VCaP (cell line): ENCODE measurements at regions not wholly inside any gene's neighbourhood (a gene's known extent, or its start where the extent isn't known, plus 50 kb on each side); places are given as distances from the start of the nearest gene placed in this dataset.

Experiments used
- H3K27ac ChIP-seq: fragments of 450-650 bp; 2 replicates; pipeline ENCODE4 v1.5.1; 2017
- TF ChIP-seq, protein P1 (sequence below): fragments of 450-650 bp; conservative IDR thresholded peaks from 2 replicates; pipeline ENCODE4 v1.5.1; 2017; ENCODE audit warnings: mild to moderate bottlenecking, moderate library complexity

DNA sequence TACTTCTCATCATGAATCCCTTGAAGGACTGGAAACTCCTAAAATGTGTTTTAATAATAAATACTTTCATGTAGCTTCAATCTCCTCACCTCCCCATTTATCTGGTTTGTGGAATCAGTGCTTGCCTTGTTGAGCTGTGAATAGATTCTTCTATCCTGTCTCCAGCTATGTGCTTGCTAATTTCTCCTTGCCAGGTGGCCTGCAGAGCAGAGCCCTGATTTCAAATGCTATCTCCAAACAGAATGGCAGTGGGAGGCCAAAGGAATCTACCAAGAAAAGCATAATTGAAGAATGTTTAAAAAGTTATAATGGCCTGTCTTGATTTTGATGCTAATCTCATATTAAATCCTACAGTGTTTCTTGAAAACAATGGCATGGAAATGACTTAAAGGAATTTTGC lies 309.3 kb upstream of the CHORDC1 start:
- TF ChIP-seq, protein P1, sequence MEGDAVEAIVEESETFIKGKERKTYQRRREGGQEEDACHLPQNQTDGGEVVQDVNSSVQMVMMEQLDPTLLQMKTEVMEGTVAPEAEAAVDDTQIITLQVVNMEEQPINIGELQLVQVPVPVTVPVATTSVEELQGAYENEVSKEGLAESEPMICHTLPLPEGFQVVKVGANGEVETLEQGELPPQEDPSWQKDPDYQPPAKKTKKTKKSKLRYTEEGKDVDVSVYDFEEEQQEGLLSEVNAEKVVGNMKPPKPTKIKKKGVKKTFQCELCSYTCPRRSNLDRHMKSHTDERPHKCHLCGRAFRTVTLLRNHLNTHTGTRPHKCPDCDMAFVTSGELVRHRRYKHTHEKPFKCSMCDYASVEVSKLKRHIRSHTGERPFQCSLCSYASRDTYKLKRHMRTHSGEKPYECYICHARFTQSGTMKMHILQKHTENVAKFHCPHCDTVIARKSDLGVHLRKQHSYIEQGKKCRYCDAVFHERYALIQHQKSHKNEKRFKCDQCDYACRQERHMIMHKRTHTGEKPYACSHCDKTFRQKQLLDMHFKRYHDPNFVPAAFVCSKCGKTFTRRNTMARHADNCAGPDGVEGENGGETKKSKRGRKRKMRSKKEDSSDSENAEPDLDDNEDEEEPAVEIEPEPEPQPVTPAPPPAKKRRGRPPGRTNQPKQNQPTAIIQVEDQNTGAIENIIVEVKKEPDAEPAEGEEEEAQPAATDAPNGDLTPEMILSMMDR = no peak
- H3K27ac ChIP-seq = no peak overlapping the region

DNA sequence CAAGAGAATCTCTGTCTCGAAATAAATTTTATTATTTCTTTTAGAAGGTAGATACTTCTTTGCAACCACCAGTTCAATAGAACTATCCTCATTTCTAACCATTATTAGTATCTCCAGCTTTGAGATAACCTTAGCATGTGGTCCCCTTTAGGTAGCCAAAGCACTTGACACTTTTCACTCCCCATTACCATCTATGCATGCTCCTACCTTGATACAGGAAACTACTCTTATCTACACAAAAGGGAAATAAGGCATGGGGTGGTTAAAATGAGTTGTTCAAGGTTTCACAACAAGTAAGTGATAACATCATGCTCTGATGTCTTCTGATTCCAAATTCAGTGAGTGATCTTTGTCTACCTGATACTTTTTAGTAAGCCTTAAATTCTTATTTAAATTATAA lies 308.2 kb upstream of the CHORDC1 start:
- no peak overlapping the region for H3K27ac ChIP-seq
- TF ChIP-seq, protein P1 = no peak

DNA sequence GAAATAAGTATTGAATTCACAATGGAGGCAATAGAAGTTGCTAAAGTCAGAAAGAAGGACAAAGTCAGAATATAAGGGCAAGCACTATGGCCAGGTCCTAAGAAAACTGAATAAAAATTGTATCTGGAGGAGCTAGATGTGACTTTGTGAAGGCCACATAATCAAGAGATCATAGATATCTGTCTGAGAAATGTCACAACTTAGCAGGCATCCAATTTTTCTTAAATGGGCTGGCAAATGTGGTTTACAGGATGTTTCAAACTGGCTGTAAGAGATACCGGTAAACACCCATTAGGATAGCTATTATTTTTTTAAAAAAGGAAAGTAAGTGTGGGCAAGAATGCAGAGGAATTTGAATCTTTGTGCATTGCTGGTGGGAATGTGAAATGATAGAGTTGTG lies 303.1 kb upstream of the CHORDC1 start:
- TF ChIP-seq, protein P1 = no peak
- no peak overlapping the region for H3K27ac ChIP-seq

DNA sequence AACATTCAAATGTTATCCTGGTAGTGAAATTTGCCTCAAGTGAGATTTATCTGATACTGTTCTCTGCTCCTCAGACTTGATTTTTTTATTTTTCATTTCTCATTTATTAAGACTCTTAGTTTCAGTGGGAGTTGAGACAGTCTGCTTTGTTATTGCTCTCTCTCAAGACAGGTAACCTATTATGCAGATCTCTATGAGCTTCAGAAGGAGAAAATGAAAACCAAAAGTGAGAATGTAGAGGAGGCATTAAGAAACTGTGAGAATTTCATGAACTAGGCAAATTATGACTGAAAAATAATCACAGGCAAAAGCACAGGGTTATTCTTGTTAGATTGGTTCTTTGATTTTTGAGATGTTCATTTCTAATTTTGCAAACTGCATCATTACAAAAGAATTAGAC lies 290.0 kb upstream of the CHORDC1 start:
- no peak overlapping the region for H3K27ac ChIP-seq
- TF ChIP-seq, protein P1 = no peak

DNA sequence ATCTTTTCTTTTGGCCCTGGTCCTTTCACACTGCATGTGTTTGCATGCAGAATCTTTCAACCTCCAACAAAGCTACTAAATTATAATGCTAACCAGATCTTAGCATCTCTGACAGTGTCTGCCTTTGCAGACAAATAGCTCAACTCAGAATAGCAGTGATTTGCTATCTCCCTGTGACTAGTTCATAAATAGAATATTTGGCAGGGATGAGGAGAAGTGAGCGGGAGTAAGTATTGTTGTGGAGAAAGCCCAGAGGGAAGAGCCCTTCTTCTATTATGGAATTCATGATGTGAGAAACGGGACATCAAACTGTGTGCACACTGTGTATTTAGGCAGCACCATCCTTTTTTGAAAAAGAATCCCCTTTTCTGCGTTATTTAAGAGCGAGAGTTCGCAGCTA lies 288.0 kb upstream of the CHORDC1 start:
- no peak overlapping the region for H3K27ac ChIP-seq
- TF ChIP-seq, protein P1 = no peak

DNA sequence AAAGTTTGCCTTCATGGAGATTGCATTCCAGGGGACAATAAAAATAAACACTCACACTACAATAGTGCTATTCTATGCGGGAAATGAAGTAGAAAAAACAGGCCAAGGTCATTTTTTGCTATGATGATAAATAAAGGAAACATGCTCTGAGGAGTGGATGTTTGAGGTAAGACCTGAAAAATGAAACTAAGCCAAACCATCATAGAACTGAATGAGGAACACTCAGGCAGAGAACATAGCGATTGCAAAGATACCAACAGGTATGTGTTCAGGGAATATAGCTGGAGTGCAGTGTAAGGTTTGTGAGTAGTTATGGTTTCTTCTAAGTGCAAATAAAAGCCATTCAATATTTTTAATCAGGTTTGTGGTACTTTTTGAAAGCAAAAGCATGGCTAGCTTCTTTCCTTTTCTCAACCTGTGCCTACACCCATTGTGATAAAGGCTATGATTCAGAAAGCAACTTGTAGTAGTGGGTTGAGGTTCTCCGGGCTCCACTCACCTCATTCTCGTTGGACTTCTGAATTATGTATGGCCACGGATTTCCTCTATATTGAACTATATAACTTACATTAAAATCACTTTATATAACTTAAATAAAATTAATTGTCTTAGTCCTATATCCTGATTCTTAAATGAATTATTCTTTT lies 278.2 kb upstream of the CHORDC1 start:
- H3K27ac ChIP-seq = no peak overlapping the region

DNA sequence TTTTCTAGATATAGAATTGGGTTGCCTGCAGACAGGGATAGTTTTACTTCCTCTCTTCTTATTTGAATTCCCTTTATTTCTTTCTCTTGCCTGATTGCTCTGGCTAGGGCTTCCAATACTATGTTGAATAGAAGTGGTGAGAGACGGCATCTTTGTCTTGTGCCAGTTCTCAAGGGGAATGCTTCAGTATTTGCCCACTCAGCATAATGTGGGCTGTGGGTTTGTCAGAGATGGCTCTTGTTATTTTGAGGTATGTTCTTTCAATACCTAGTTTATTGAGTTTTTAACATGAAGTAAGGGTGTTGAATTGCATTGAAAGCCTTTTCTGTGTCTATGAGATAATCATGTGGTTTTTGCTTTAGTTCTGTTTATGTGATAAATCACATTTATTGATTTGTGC lies 273.9 kb upstream of the CHORDC1 start:
- H3K27ac ChIP-seq = no peak overlapping the region
- TF ChIP-seq, protein P1 = no peak

More for the DNA sequence above, 278.2 kb upstream of the CHORDC1 start:
- TF ChIP-seq, protein P1 = no peak
